H9 (cell line): ENCODE measurements at regions not wholly inside any gene's neighbourhood (a gene's known extent, or its start where the extent isn't known, plus 50 kb on each side); places are given as distances from the start of the nearest gene placed in this dataset.

Experiments used
- DNase-seq: peaks from one replicate; pipeline ENCODE4 v3.0.0-alpha.2; 2017
- H2AFZ ChIP-seq: one replicate; pipeline ENCODE4 v1.6.1; 2013; ENCODE audit warnings: mild to moderate bottlenecking, low read length, control low read depth, moderate library complexity
- H2AK5ac ChIP-seq: 2 replicates; pipeline ENCODE4 v1.6.1; 2013; ENCODE audit warnings: low read length, control low read depth, mixed read lengths; ENCODE audit not compliant: insufficient read length
- H2BK120ac ChIP-seq: one replicate; pipeline ENCODE4 v1.6.1; 2013; ENCODE audit warnings: low read depth, mild to moderate bottlenecking, low read length, control low read depth, inconsistent platforms; ENCODE audit not compliant: poor library complexity, severe bottlenecking
- H2BK12ac ChIP-seq: 2 replicates; pipeline ENCODE4 v1.6.1; 2013; ENCODE audit warnings: low read length, control low read depth, mixed read lengths, low read depth; ENCODE audit not compliant: insufficient read length
- H2BK15ac ChIP-seq: 2 replicates; pipeline ENCODE4 v1.6.1; 2013; ENCODE audit warnings: low read depth, low read length, control low read depth
- H2BK20ac ChIP-seq: one replicate; pipeline ENCODE4 v1.6.1; 2013; ENCODE audit warnings: low read depth, mild to moderate bottlenecking, low read length, control low read depth, inconsistent platforms; ENCODE audit not compliant: poor library complexity, severe bottlenecking
- H2BK5ac ChIP-seq: 2 replicates; pipeline ENCODE4 v1.6.1; 2013; ENCODE audit warnings: low read length, control low read depth, mixed read lengths; ENCODE audit not compliant: insufficient read length
- H3K14ac ChIP-seq: 2 replicates; pipeline ENCODE4 v1.6.1; 2013; ENCODE audit warnings: low read length, control low read depth; ENCODE audit not compliant: insufficient read depth
- H3K18ac ChIP-seq: 2 replicates; pipeline ENCODE4 v1.6.1; 2013; ENCODE audit warnings: low read depth, mild to moderate bottlenecking, mixed read lengths, low read length, control low read depth; ENCODE audit not compliant: insufficient read length
- H3K23ac ChIP-seq: 2 replicates; pipeline ENCODE4 v1.6.1; 2013; ENCODE audit warnings: low read length, control low read depth, mixed read lengths, low read depth; ENCODE audit not compliant: insufficient read length
- H3K23me2 ChIP-seq: 2 replicates; pipeline ENCODE4 v1.6.1; 2013; ENCODE audit warnings: low read depth, mild to moderate bottlenecking, mixed read lengths, low read length, control low read depth; ENCODE audit not compliant: insufficient read length, poor library complexity, severe bottlenecking
- H3K27ac ChIP-seq: 2 replicates; pipeline ENCODE4 v1.5.1; 2013; ENCODE audit warnings: low read length, control low read depth, mixed read lengths, low read depth; ENCODE audit not compliant: insufficient read length
- H3K27me3 ChIP-seq: 2 replicates; pipeline ENCODE4 v1.6.1; 2013; ENCODE audit warnings: low read length, control low read depth, inconsistent platforms; ENCODE audit not compliant: insufficient read depth
- H3K4ac ChIP-seq: 2 replicates; pipeline ENCODE4 v1.6.1; 2013; ENCODE audit warnings: low read depth, mild to moderate bottlenecking, control low read depth, inconsistent platforms, low read length, moderate library complexity
- H3K4me1 ChIP-seq: 2 replicates; pipeline ENCODE4 v1.6.1; 2013; ENCODE audit warnings: low read length, control low read depth, inconsistent platforms; ENCODE audit not compliant: insufficient read depth
- H3K4me2 ChIP-seq: 2 replicates; pipeline ENCODE4 v1.6.1; 2013; ENCODE audit warnings: low read length, control low read depth, mixed read lengths; ENCODE audit not compliant: insufficient read length, insufficient read depth
- H3K56ac ChIP-seq: 2 replicates; pipeline ENCODE4 v1.6.1; 2013; ENCODE audit warnings: low read depth, mild to moderate bottlenecking, mixed read lengths, low read length, control low read depth; ENCODE audit not compliant: insufficient read length
- H3K79me1 ChIP-seq: 2 replicates; pipeline ENCODE4 v1.6.1; 2013; ENCODE audit warnings: low read depth, mild to moderate bottlenecking, moderate library complexity, low read length, control low read depth, inconsistent platforms; ENCODE audit not compliant: insufficient read depth, poor library complexity, severe bottlenecking
- H3K79me2 ChIP-seq: 2 replicates; pipeline ENCODE4 v1.6.1; 2013; ENCODE audit warnings: low read length, control low read depth, inconsistent platforms; ENCODE audit not compliant: insufficient read depth
- H3K9ac ChIP-seq: 2 replicates; pipeline ENCODE4 v1.6.1; 2013; ENCODE audit warnings: low read length, control low read depth, mixed read lengths; ENCODE audit not compliant: insufficient read length; ENCODE audit errors: extremely low read depth
- H3K9me3 ChIP-seq: one replicate; pipeline ENCODE4 v1.6.1; 2013; ENCODE audit warnings: low read depth, low read length, inconsistent platforms; ENCODE audit not compliant: control insufficient read depth
- H3T11ph ChIP-seq: one replicate; pipeline ENCODE4 v1.6.1; 2013; ENCODE audit warnings: mild to moderate bottlenecking, low read length, control low read depth, inconsistent platforms
- H4K20me1 ChIP-seq: one replicate; pipeline ENCODE4 v1.6.1; 2013; ENCODE audit not compliant: control insufficient read depth, insufficient read length, insufficient read depth
- H4K5ac ChIP-seq: 2 replicates; pipeline ENCODE4 v1.6.1; 2013; ENCODE audit warnings: low read depth, mild to moderate bottlenecking, mixed read lengths, low read length, control low read depth; ENCODE audit not compliant: insufficient read length
- H4K8ac ChIP-seq: replicated peaks from 2 replicates; pipeline ENCODE4 v1.6.1; 2013; ENCODE audit warnings: low read length, control low read depth, mixed read lengths, low read depth; ENCODE audit not compliant: insufficient read length
- H4K91ac ChIP-seq: 2 replicates; pipeline ENCODE4 v1.6.1; 2013; ENCODE audit warnings: low read depth, mild to moderate bottlenecking, moderate library complexity, mixed read lengths, low read length, control low read depth; ENCODE audit not compliant: insufficient read length
- H3K27ac Mint-ChIP-seq, 3 experiments: 2 replicates in 2 of 3; 3 replicates in 1 of 3; pipeline ENCODE4 v1.8.0; 2020 to 2021; ENCODE audit warnings: mixed read lengths in 3 of 3, mild to moderate bottlenecking in 1 of 3, moderate library complexity in 1 of 3
- H3K27me3 Mint-ChIP-seq: 2 replicates; pipeline ENCODE4 v1.8.0; 2021; ENCODE audit warnings: low read depth, mild to moderate bottlenecking, moderate library complexity, mixed read lengths
- H3K36me3 Mint-ChIP-seq, 3 experiments: 2 replicates in 2 of 3; 3 replicates in 1 of 3; pipeline ENCODE4 v1.8.0; 2020 to 2021; ENCODE audit warnings: low read depth in 3 of 3, mixed read lengths in 3 of 3; ENCODE audit not compliant: insufficient read depth in 1 of 3
- H3K4me1 Mint-ChIP-seq, 2 experiments: 2 replicates each; pipeline ENCODE4 v1.8.0; 2020; ENCODE audit warnings: mixed read lengths in 2 of 2
- H3K4me3 Mint-ChIP-seq, 2 experiments: 2 replicates in 1 of 2; 3 replicates in 1 of 2; pipeline ENCODE4 v1.8.0; 2020 to 2021; ENCODE audit warnings: mild to moderate bottlenecking in 2 of 2, mixed read lengths in 2 of 2, moderate library complexity in 1 of 2
- H3K9me3 Mint-ChIP-seq, 2 experiments: 2 replicates in 1 of 2; 3 replicates in 1 of 2; pipeline ENCODE4 v1.8.0; 2020; ENCODE audit warnings: mild to moderate bottlenecking in 2 of 2, mixed read lengths in 2 of 2, moderate library complexity in 1 of 2
- CTCF ChIP-seq: fragments of 200-600 bp; sonication (generic); conservative IDR thresholded peaks from 3 replicates; pipeline ENCODE4 v1.8.0; 2021; ENCODE audit warnings: antibody characterized with exemption, mild to moderate bottlenecking
- WGBS: extraction: QIAGEN DNeasy Blood & Tissue Kit; methylation state at CpG from one replicate; pipeline ENCODE4 v1.1.7; 2013; ENCODE audit warnings: missing lambda C conversion rate, low lambda C conversion rate, mixed read lengths; ENCODE audit not compliant: insufficient read length; ENCODE audit errors: extremely low coverage; 5-methylcytosine and 5-hydroxymethylcytosine counted together

- no peaks in the 10 kb centered on the region for H3K79me1 ChIP-seq
- no peak overlapping the region for H4K8ac ChIP-seq
- peaks cover 4 to 5% of the 10 kb centered on the region in 2 experiments; a peak in 2 of 5 replicates for H3K9me3 Mint-ChIP-seq
- H3K4me2 ChIP-seq: no peak overlapping the region
- no peaks in the 10 kb centered on the region for H3K9me3 ChIP-seq
- H3K27ac Mint-ChIP-seq: no peak overlapping the region
- H3K27ac ChIP-seq: no peak overlapping the region
- H2AFZ ChIP-seq: no peak overlapping the region
- H4K20me1 ChIP-seq: no peaks in the 10 kb centered on the region
- H3K4me3 Mint-ChIP-seq: no peak overlapping the region
- H3K36me3 Mint-ChIP-seq: no peaks in the 10 kb centered on the region; a peak in 1 of 7 replicates
- H2BK120ac ChIP-seq: no peak overlapping the region
- no peak overlapping the region for H3K14ac ChIP-seq
- no peak overlapping the region for H2BK15ac ChIP-seq
- no peak overlapping the region for H3K23ac ChIP-seq
- no peak overlapping the region for H4K91ac ChIP-seq
- H3K18ac ChIP-seq: no peak overlapping the region
- no peaks in the 10 kb centered on the region for H3K27me3 Mint-ChIP-seq
- no peaks in the 10 kb centered on the region for H3K27me3 ChIP-seq
- no peak for DNase-seq
- TF ChIP-seq CTCF: no peak
- WGBS: no CpG with 5 or more reads among the region's 4 CpGs
- no peaks in the 10 kb centered on the region for H3K79me2 ChIP-seq
- no peak overlapping the region for H4K5ac ChIP-seq
- no peaks in the 10 kb centered on the region for H3K23me2 ChIP-seq
- no peak overlapping the region for H3K4ac ChIP-seq
- no peak overlapping the region for H2AK5ac ChIP-seq
- no peaks in the 10 kb centered on the region for H3K4me1 ChIP-seq
- H3K4me1 Mint-ChIP-seq: peaks cover 7 to 8% of the 10 kb centered on the region in 2 experiments
- no peak overlapping the region for H2BK20ac ChIP-seq
- no peak overlapping the region for H3T11ph ChIP-seq
- no peak overlapping the region for H2BK12ac ChIP-seq
- no peak overlapping the region for H3K56ac ChIP-seq
- H3K9ac ChIP-seq: no peak overlapping the region
- H2BK5ac ChIP-seq: no peak overlapping the region
Measured at GRCh38 chr9:6147846-6148245, 67.8 kb upstream of the IL33 start.
